Neural cell (in vitro differentiated cells): ENCODE measurements at regions not wholly inside any gene's neighbourhood (a gene's known extent, or its start where the extent isn't known, plus 50 kb on each side); places are given as distances from the start of the nearest gene placed in this dataset.
A peak's percentile ranks its signal among the peaks of the same experiment; 100 is the strongest.

Experiments used
- H2AFZ ChIP-seq: fragments of 200-600, 300-800 bp; sonication (generic), shearing (Covaris generic); 2 replicates; pipeline ENCODE4 v1.6.0; 2014; ENCODE audit warnings: low read depth, mild to moderate bottlenecking, antibody characterized with exemption, low read length, moderate library complexity
- H3F3A ChIP-seq: fragments of 200-600 bp; shearing (Covaris generic); 2 replicates; pipeline ENCODE4 v1.6.1; 2016; ENCODE audit warnings: mild to moderate bottlenecking, moderate library complexity, mixed read lengths, antibody characterized with exemption, low read length; ENCODE audit not compliant: insufficient read depth, poor library complexity, severe bottlenecking
- H3K27ac ChIP-seq: fragments of 200-600, 300-800 bp; sonication (generic), shearing (Covaris generic); 2 replicates; pipeline ENCODE4 v1.5.1; 2014; ENCODE audit warnings: mild to moderate bottlenecking, low read length, moderate library complexity
- H3K27me3 ChIP-seq: fragments of 300-800, 200-600 bp; sonication (generic), shearing (Covaris generic); 2 replicates; pipeline ENCODE4 v1.6.0; 2014; ENCODE audit warnings: mild to moderate bottlenecking, low read depth, low read length, moderate library complexity; ENCODE audit not compliant: insufficient read depth
- H3K36me3 ChIP-seq: fragments of 300-800, 200-600 bp; sonication (generic), shearing (Covaris generic); 2 replicates; pipeline ENCODE4 v1.5.1; 2014; ENCODE audit warnings: mild to moderate bottlenecking, antibody characterized with exemption, low read length, moderate library complexity; ENCODE audit not compliant: insufficient read depth
- H3K4me2 ChIP-seq: fragments of 300-800, 200-600 bp; sonication (generic), shearing (Covaris generic); 2 replicates; pipeline ENCODE4 v1.6.0; 2014; ENCODE audit warnings: mild to moderate bottlenecking, low read length
- H3K4me3 ChIP-seq: fragments of 300-800, 200-600 bp; sonication (generic), shearing (Covaris generic); 2 replicates; pipeline ENCODE4 v1.5.1; 2014; ENCODE audit warnings: mild to moderate bottlenecking, low read length, moderate library complexity
- H3K79me2 ChIP-seq: fragments of 200-600 bp; shearing (Covaris generic); replicated peaks from 2 replicates; pipeline ENCODE4 v1.6.0; 2014; ENCODE audit warnings: mild to moderate bottlenecking, low read length, moderate library complexity; ENCODE audit not compliant: insufficient read depth
- H3K9ac ChIP-seq: fragments of 300-800, 200-600 bp; sonication (generic), shearing (Covaris generic); 2 replicates; pipeline ENCODE4 v1.6.1; 2016; ENCODE audit warnings: mild to moderate bottlenecking, low read length, mixed read lengths
- H3K9me2 ChIP-seq: fragments of 200-600 bp; shearing (Covaris generic); 2 replicates; pipeline ENCODE4 v1.6.1; 2016; ENCODE audit warnings: mild to moderate bottlenecking, low read length, mixed read lengths; ENCODE audit not compliant: insufficient read depth
- H3K9me3 ChIP-seq: fragments of 200-600, 300-800 bp; sonication (generic), shearing (Covaris generic); 2 replicates; pipeline ENCODE4 v1.6.1; 2016; ENCODE audit warnings: mild to moderate bottlenecking, mixed run types, low read length, moderate library complexity, mixed read lengths
- H4K20me1 ChIP-seq: fragments of 200-600 bp; shearing (Covaris generic); 2 replicates; pipeline ENCODE4 v1.6.1; 2016; ENCODE audit warnings: mild to moderate bottlenecking, mixed run types; ENCODE audit not compliant: insufficient read depth
- CTCF ChIP-seq: fragments of 450-650 bp; IDR thresholded peaks from 2 replicates; pipeline ENCODE4 v1.5.1; 2014; ENCODE audit warnings: antibody characterized with exemption, mild to moderate bottlenecking, moderate library complexity; ENCODE audit not compliant: poor library complexity, severe bottlenecking
- EP300 ChIP-seq: fragments of 450-650 bp; conservative IDR thresholded peaks from 2 replicates; pipeline ENCODE4 v1.6.1; 2014; ENCODE audit warnings: antibody characterized with exemption, mild to moderate bottlenecking, moderate library complexity; ENCODE audit not compliant: poor library complexity, severe bottlenecking
- EZH2 ChIP-seq: fragments of 200-600, 300-800 bp; shearing (Covaris generic), sonication (generic); IDR thresholded peaks from 2 replicates; pipeline ENCODE4 v1.6.1; 2014; ENCODE audit warnings: antibody characterized with exemption, low read length, borderline replicate concordance, mild to moderate bottlenecking; ENCODE audit not compliant: insufficient read depth, poor library complexity, severe bottlenecking
- MXI1 ChIP-seq: fragments of 450-650 bp; conservative IDR thresholded peaks from 2 replicates; pipeline ENCODE4 v1.6.1; 2014; ENCODE audit warnings: antibody characterized with exemption, mild to moderate bottlenecking; ENCODE audit not compliant: poor library complexity, severe bottlenecking
- POLR2AphosphoS5 ChIP-seq: IDR thresholded peaks from 2 replicates; pipeline ENCODE4 v1.6.1; 2012
- RAD21 ChIP-seq: fragments of 450-650 bp; conservative IDR thresholded peaks from 2 replicates; pipeline ENCODE4 v1.6.1; 2014; ENCODE audit warnings: antibody characterized with exemption, mild to moderate bottlenecking, moderate library complexity
- REST ChIP-seq: IDR thresholded peaks from 2 replicates; pipeline ENCODE4 v1.6.1; 2012; ENCODE audit warnings: borderline replicate concordance
- SMC3 ChIP-seq: fragments of 450-650 bp; conservative IDR thresholded peaks from 2 replicates; pipeline ENCODE4 v1.6.1; 2014; ENCODE audit warnings: antibody characterized with exemption, mild to moderate bottlenecking, moderate library complexity; ENCODE audit not compliant: poor library complexity
- TAF1 ChIP-seq: IDR thresholded peaks from 2 replicates; pipeline ENCODE4 v1.6.1; 2012; ENCODE audit warnings: low read depth

GRCh38 chr2:120583851-120584570, 151.7 kb upstream of the GLI2 start:
- Histone ChIP-seq H3K9me3 (peaks cover 4% of the 10 kb centered on the region), H3K4me2 (no peak overlapping the region), H2AFZ (no peak overlapping the region), H3F3A (no peaks in the 10 kb centered on the region), H3K36me3 (no peaks in the 10 kb centered on the region), H3K79me2 (no peaks in the 10 kb centered on the region), H3K9me2 (no peaks in the 10 kb centered on the region), H3K27me3 (peaks cover 48% of the 10 kb centered on the region), H4K20me1 (no peaks in the 10 kb centered on the region), H3K4me3 (no peak overlapping the region), H3K9ac (no peak overlapping the region), H3K27ac (no peak overlapping the region)
- TF ChIP-seq RAD21 (no peak), SMC3 (no peak), TAF1 (no peak), POLR2AphosphoS5 (no peak), CTCF (no peak), EP300 (no peak)

GRCh38 chr2:120586507-120587278, 149.0 kb upstream of the GLI2 start:
- no peaks in the 10 kb centered on the region for H3K36me3 ChIP-seq
- H3K9me3 ChIP-seq = peaks cover 4% of the 10 kb centered on the region
- no peak overlapping the region for H3K4me2 ChIP-seq
- no peak overlapping the region for H2AFZ ChIP-seq
- no peaks in the 10 kb centered on the region for H3F3A ChIP-seq
- H4K20me1 ChIP-seq = no peaks in the 10 kb centered on the region
- peak overlapping the region; percentile 41 for H3K4me3 ChIP-seq
- H3K27me3 ChIP-seq = peaks cover 68% of the 10 kb centered on the region
- no peaks in the 10 kb centered on the region for H3K79me2 ChIP-seq
- TF ChIP-seq RAD21 = no peak
- TF ChIP-seq TAF1 = no peak
- TF ChIP-seq MXI1 = no peak
- TF ChIP-seq EZH2 = no peak
- TF ChIP-seq EP300 = no peak
- TF ChIP-seq SMC3 = no peak
- TF ChIP-seq CTCF = no peak
- no peak for TF ChIP-seq POLR2AphosphoS5
- TF ChIP-seq REST = no peak
- H3K9me2 ChIP-seq = no peaks in the 10 kb centered on the region
- no peak overlapping the region for H3K27ac ChIP-seq
- no peak overlapping the region for H3K9ac ChIP-seq
